ENCODE measurements at regions not wholly inside any gene's neighbourhood (a gene's known extent, or its start where the extent isn't known, plus 50 kb on each side); places are given as distances from the start of the nearest gene placed in this dataset.

DNA sequence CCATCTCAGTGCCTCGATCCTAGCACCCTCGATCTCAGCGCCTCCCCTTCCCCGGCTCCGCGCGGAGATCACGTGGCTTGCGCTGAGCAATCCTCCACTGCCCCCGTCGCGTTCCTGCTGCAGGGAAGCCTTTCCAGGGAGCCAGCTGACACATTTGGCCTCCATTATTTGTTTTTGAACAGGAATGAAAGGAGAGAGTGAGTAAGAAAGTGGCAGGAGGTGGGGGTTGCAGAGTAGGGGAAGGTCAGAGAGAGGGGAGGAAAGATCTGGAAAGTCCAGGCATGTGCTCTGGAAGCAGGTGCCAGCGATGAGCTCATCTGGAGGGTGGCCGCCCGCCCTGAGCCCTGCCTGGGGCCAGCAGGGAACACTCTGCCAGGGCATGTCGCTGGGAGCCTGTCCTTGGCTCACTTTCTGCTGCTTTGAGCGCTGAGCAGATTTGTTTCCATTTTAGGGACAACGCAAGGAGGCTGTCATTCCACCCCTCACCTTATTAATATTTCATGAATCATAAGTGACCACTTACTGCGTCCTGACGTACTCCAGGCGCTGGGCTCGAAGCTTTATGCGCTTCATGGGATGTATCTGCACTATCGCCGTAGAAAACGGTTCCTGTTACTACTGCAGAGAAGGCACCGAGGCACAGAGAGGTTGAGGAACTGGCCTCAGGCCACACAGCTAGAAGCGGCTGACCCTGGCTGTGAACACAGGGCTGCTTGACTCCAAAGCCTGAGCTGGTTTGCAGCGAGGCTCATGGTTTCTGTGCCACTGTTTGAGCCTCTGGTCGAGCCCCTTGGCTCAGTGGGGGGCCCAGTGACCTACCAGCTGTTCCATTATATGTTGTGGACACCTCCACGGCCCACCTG is 283.1 kb downstream of the SEC14L1 start:
- Mint-ChIP-seq H3K27me3 (peaks cover 3% of the 10 kb centered on the region), H3K9me3 (no peaks in the 10 kb centered on the region), H3K36me3 (no peaks in the 10 kb centered on the region), H3K4me1 (peaks cover 33 to 44% (median 35%) of the 10 kb centered on the region in 3 donors), H3K27ac (peak overlapping the region in 1 of 3 donors; percentile 73), H3K4me3 (peak overlapping the region in 1 of 4 donors; percentile 68)

GRCh38 chr17:77424585-77425344 is 284.0 kb downstream of the SEC14L1 start:
- no peaks in the 10 kb centered on the region for H3K9me3 Mint-ChIP-seq
- H3K27ac Mint-ChIP-seq, result no peak overlapping the region
- no peak overlapping the region for H3K4me3 Mint-ChIP-seq
- no peaks in the 10 kb centered on the region for H3K36me3 Mint-ChIP-seq
- H3K4me1 Mint-ChIP-seq, result peaks cover 36 to 52% (median 45%) of the 10 kb centered on the region in 3 donors
- H3K27me3 Mint-ChIP-seq, result peaks cover 3% of the 10 kb centered on the region

DNA sequence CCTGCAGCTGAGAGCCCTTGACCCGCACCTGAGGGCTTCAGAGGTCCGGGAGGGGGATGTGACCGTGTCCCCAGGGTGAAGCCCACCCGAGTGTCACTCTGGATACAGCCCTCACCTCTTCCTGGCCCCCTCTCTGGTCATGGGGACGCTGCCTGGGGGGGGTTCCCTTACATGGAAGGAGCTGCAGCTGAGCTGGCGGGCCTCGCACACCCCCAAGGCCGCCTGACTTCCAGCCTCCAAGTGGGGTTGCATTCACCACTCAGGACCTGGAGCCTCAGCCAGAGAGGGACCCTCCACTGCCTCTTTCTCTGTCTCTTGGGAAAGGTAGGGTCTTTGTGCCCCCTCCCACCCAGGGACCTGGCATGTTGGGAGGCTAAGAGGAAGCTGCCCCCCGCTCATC is 284.6 kb downstream of the SEC14L1 start:
- Mint-ChIP-seq H3K27me3 (peaks cover 3% of the 10 kb centered on the region), H3K27ac (no peak overlapping the region)

DNA sequence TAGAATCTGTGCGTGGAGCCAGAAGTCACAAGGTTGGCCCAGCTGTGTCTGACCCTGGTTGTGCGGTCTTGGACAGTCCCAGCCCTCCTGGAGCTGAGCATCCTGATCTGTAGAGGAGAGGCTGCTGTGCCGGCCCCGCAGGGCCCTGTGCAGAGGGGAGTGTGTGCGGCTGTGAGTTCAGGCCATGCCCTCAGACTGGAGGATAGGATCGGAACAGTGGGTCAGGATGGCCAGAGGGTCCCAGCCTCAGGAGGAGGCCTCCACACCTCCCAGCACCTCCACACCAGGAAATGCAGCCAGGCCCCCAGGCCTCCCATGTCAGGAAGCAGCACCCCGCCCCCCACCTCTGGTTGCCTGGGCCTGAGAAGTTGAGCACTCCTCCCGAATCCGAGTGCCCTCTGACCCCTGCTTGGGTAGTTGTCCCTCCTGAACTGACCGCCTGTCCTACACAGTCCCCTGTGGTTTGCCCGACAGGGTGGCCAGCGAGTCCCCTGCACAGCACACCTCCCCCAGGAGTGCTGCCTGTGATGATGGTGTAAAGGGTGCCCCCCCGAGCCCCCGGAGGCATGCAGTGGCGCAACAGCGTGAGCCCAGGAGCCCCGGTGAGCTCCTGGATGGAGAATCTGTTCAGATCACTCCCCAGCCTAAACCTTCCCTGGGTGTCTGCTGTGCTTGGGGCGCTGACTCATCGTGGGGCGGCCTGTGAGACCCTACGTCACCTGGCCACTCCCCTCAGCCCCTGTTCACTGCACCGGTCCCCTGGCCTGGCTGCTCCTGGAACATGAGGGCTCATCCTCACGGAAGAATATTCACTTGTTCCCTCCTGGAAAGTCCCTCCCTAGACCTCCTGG is 285.2 kb downstream of the SEC14L1 start:
- Mint-ChIP-seq H3K4me1 (peaks cover 40 to 54% (median 51%) of the 10 kb centered on the region in 3 donors), H3K27ac (peak overlapping the region in 2 of 3 donors; percentile 90), H3K9me3 (no peaks in the 10 kb centered on the region), H3K27me3 (peaks cover 5% of the 10 kb centered on the region), H3K4me3 (peak overlapping the region in 2 of 4 donors; percentile 63 to 71), H3K36me3 (no peaks in the 10 kb centered on the region)

More for the DNA sequence above, 284.6 kb downstream of the SEC14L1 start:
- Mint-ChIP-seq H3K4me1 (peaks cover 40 to 53% (median 51%) of the 10 kb centered on the region in 3 donors), H3K9me3 (no peaks in the 10 kb centered on the region), H3K36me3 (no peaks in the 10 kb centered on the region), H3K4me3 (no peak overlapping the region)

- H3K9me3 Mint-ChIP-seq, result no peaks in the 10 kb centered on the region
- peaks cover 35 to 48% (median 47%) of the 10 kb centered on the region in 3 donors for H3K4me1 Mint-ChIP-seq
- peaks cover 5% of the 10 kb centered on the region for H3K27me3 Mint-ChIP-seq
- peak overlapping the region; percentile 90 to 91 (median 90) for H3K27ac Mint-ChIP-seq
- H3K4me3 Mint-ChIP-seq, result peak overlapping the region in 3 of 4 donors; percentile 63 to 72 (median 71)
- H3K36me3 Mint-ChIP-seq, result no peaks in the 10 kb centered on the region
Measured at GRCh38 chr17:77426676-77427386, 286.1 kb downstream of the SEC14L1 start.

GRCh38 chr17:77427391-77427991 is 286.7 kb downstream of the SEC14L1 start:
- Mint-ChIP-seq H3K27ac (peak overlapping the region; percentile 90 to 91 (median 90)), H3K4me1 (peaks cover 40 to 51% (median 47%) of the 10 kb centered on the region in 3 donors), H3K27me3 (peaks cover 5% of the 10 kb centered on the region), H3K4me3 (peak overlapping the region in 3 of 4 donors; percentile 54 to 81 (median 72)), H3K36me3 (no peaks in the 10 kb centered on the region), H3K9me3 (no peaks in the 10 kb centered on the region)

DNA sequence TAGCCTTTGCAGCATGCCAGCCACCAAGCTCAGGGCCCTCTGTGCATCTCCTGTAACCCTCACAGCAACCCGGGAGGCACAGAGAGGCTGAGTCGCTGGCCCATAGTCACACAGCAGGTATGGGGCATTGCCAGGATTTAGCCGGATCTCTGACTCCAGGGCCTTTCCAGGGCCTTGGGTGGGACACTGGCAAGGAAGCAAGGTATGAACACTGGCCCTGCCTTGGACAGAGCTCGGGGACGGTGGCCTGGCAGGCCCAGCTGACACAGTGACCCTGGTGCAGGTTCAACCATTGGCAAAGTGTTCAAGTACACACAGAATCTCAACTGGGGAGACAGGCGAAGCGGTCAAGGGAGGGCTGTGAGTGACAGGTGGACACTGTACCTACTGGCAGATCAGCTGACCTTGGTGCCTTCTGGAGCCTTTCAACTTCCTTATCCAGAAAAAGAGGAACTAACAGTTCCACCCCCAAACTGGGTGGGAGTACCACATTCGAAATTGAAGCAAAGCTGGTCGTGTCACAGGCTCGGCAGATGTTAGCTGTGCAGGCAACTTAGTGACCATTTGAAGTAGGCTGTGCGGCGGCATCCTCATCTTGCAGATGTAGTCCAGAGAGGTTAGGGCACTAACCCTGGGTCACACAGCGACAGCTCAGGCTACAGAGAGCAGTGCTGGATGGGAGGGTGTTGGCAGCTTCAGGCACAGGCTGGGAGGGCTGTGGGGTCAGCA is 287.4 kb downstream of the SEC14L1 start:
- H3K27me3 Mint-ChIP-seq, result peaks cover 5% of the 10 kb centered on the region
- H3K36me3 Mint-ChIP-seq, result no peaks in the 10 kb centered on the region
- no peaks in the 10 kb centered on the region for H3K9me3 Mint-ChIP-seq
- H3K4me3 Mint-ChIP-seq, result peak overlapping the region; percentile 38 to 82 (median 76)
- H3K4me1 Mint-ChIP-seq, result peaks cover 40 to 50% (median 47%) of the 10 kb centered on the region in 3 donors
- peak overlapping the region; percentile 86 to 91 (median 90) for H3K27ac Mint-ChIP-seq

GRCh38 chr17:77428749-77429368 is 288.1 kb downstream of the SEC14L1 start:
- Mint-ChIP-seq H3K4me3 (peak overlapping the region; percentile 38 to 82 (median 76)), H3K27me3 (peaks cover 5% of the 10 kb centered on the region), H3K27ac (peak overlapping the region in 2 of 3 donors; percentile 90 to 91), H3K36me3 (no peaks in the 10 kb centered on the region), H3K9me3 (no peaks in the 10 kb centered on the region), H3K4me1 (peaks cover 42 to 52% (median 47%) of the 10 kb centered on the region in 3 donors)

GRCh38 chr17:77429369-77429968 is 288.7 kb downstream of the SEC14L1 start:
- no peaks in the 10 kb centered on the region for H3K9me3 Mint-ChIP-seq
- H3K4me3 Mint-ChIP-seq, result peak overlapping the region in 2 of 4 donors; percentile 71 to 77
- H3K27ac Mint-ChIP-seq, result peak overlapping the region; percentile 16 to 90 (median 86)
- H3K4me1 Mint-ChIP-seq, result peaks cover 43 to 57% (median 47%) of the 10 kb centered on the region in 3 donors
- H3K27me3 Mint-ChIP-seq, result peaks cover 5% of the 10 kb centered on the region
- H3K36me3 Mint-ChIP-seq, result no peaks in the 10 kb centered on the region

GRCh38 chr17:77429969-77430752 is 289.4 kb downstream of the SEC14L1 start:
- no peaks in the 10 kb centered on the region for H3K9me3 Mint-ChIP-seq
- no peaks in the 10 kb centered on the region for H3K36me3 Mint-ChIP-seq
- H3K27me3 Mint-ChIP-seq, result peaks cover 5% of the 10 kb centered on the region
- peaks cover 43 to 58% (median 47%) of the 10 kb centered on the region in 3 donors for H3K4me1 Mint-ChIP-seq
- H3K27ac Mint-ChIP-seq, result peak overlapping the region; percentile 67 to 86 (median 77)
- peak overlapping the region in 2 of 4 donors; percentile 31 to 83 for H3K4me3 Mint-ChIP-seq

- H3K4me1 Mint-ChIP-seq, result peaks cover 39 to 57% (median 39%) of the 10 kb centered on the region in 3 donors
- peak overlapping the region in 2 of 4 donors; percentile 51 to 58 for H3K4me3 Mint-ChIP-seq
- H3K27me3 Mint-ChIP-seq, result peaks cover 5% of the 10 kb centered on the region
- H3K36me3 Mint-ChIP-seq, result no peaks in the 10 kb centered on the region
- peak overlapping the region in 2 of 3 donors; percentile 26 to 71 for H3K27ac Mint-ChIP-seq
- H3K9me3 Mint-ChIP-seq, result no peaks in the 10 kb centered on the region
Measured at GRCh38 chr17:77432034-77432661, 291.4 kb downstream of the SEC14L1 start.

Data from IgD-negative memory B cell (primary cell).